Peyer's patch (tissue), 4 donors: ENCODE measurements at regions not wholly inside any gene's neighbourhood (a gene's known extent, or its start where the extent isn't known, plus 50 kb on each side); places are given as distances from the start of the nearest gene placed in this dataset.
A peak's percentile ranks its signal among the peaks of the same experiment; 100 is the strongest.

Experiments used
- DNase-seq, 3 donors: peaks; one replicate each; pipeline ENCODE4 v3.0.0-alpha.2; 2017 to 2019
- H3K27ac ChIP-seq, 4 donors: fragments of 200-600 bp; sonication (generic); one replicate each; pipeline ENCODE4 v1.5.1; 2016 to 2019
- H3K27me3 ChIP-seq, 2 donors: fragments of 200-600 bp; sonication (generic); one replicate each; pipeline ENCODE4 v1.5.1; 2019
- H3K36me3 ChIP-seq, 3 donors: fragments of 200-600 bp; sonication (generic); one replicate each; pipeline ENCODE4 v1.5.1; 2016 to 2019
- H3K4me1 ChIP-seq, 4 donors: fragments of 200-600 bp; sonication (generic); one replicate each; pipeline ENCODE4 v1.5.1; 2016 to 2019
- H3K4me3 ChIP-seq, 4 donors: fragments of 200-600 bp; sonication (generic); 1 replicate in 3 of 4; 2 replicates in 1 of 4; pipeline ENCODE4 v1.5.1; 2016 to 2019; ENCODE audit warnings: mild to moderate bottlenecking in 1 of 4
- H3K9me3 ChIP-seq, 4 donors: fragments of 200-600 bp; sonication (generic); one replicate each; pipeline ENCODE4 v1.5.1; 2016 to 2019; ENCODE audit warnings: mild to moderate bottlenecking in 1 of 4
- POLR2A ChIP-seq, 2 donors: fragments of 450-650 bp; IDR thresholded peaks; one replicate each; pipeline ENCODE4 v1.5.1; 2017; ENCODE audit warnings: antibody characterized with exemption in 2 of 2, mild to moderate bottlenecking in 2 of 2, moderate library complexity in 2 of 2
- TF ChIP-seq, protein P1 (sequence below), 6 experiments: fragments of 450-650 bp in 4 of 6; fragments of 200-600 bp in 2 of 6; sonication (generic) in 1 of 6; IDR thresholded peaks; one replicate each; pipeline ENCODE4 v1.5.1; 2017 to 2019; ENCODE audit warnings: antibody characterized with exemption in 6 of 6, mild to moderate bottlenecking in 3 of 6, moderate library complexity in 1 of 6

DNA sequence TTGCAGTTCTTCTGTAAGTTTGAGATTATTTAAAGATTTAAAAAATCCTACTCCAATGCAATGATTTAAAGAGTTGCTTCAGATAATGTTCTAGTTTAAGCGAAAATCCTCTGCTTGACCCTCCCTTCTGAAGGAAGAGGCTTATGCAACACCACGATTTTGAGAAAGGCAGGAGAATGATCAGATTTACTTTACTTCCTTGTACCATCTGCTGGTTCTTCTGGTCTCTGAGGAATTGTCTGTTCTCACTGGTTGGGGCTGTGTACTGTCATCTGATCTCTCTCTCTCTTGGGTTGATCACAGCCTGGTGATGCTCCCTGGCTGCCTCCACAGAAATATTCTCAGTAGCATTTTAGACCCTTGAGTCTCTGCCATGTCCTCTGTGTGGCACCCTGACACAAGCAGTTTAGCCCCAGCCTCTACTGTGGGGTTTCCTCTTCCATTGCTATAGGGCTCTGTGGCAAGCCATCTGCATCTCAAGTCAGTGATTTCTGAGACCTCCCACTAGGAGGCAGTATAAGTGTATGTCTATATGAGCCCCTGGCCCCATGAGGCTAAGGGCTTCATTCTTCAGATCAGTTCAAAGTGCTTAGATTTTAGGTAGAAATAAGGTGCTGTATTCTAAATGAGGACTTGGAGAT lies 50.8 kb upstream of the PLAAT1 start:
- no peak overlapping the region for H3K4me3 ChIP-seq
- no peak overlapping the region for H3K27ac ChIP-seq
- no peak for DNase-seq
- H3K4me1 ChIP-seq, result no peaks in the 10 kb centered on the region
- no peaks in the 10 kb centered on the region for H3K27me3 ChIP-seq
- no peaks in the 10 kb centered on the region for H3K36me3 ChIP-seq
- H3K9me3 ChIP-seq, result no peaks in the 10 kb centered on the region
- TF ChIP-seq POLR2A (IDR thresholded peaks at IDR 0.05), result no peak
- TF ChIP-seq, protein P1, sequence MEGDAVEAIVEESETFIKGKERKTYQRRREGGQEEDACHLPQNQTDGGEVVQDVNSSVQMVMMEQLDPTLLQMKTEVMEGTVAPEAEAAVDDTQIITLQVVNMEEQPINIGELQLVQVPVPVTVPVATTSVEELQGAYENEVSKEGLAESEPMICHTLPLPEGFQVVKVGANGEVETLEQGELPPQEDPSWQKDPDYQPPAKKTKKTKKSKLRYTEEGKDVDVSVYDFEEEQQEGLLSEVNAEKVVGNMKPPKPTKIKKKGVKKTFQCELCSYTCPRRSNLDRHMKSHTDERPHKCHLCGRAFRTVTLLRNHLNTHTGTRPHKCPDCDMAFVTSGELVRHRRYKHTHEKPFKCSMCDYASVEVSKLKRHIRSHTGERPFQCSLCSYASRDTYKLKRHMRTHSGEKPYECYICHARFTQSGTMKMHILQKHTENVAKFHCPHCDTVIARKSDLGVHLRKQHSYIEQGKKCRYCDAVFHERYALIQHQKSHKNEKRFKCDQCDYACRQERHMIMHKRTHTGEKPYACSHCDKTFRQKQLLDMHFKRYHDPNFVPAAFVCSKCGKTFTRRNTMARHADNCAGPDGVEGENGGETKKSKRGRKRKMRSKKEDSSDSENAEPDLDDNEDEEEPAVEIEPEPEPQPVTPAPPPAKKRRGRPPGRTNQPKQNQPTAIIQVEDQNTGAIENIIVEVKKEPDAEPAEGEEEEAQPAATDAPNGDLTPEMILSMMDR (IDR thresholded peaks at IDR 0.05), result peak in 3 of 6 experiments; percentile 28 to 29 (median 29)
